H1 (cell line): ENCODE measurements at regions not wholly inside any gene's neighbourhood (a gene's known extent, or its start where the extent isn't known, plus 50 kb on each side); places are given as distances from the start of the nearest gene placed in this dataset.

Experiments
- CTCF ChIA-PET: fragments of 300-600 bp; sonication (Branson Sonifier 250); formaldehyde crosslinking; loops from one replicate; lab custom pipeline; 2021; ENCODE audit not compliant: partially characterized antibody; lab: Charles Lee
- POLR2A ChIA-PET: fragments of 300-600 bp; sonication (Branson Sonifier 250); formaldehyde crosslinking; loops from one replicate; lab custom pipeline; 2021; ENCODE audit warnings: inconsistent platforms; ENCODE audit not compliant: partially characterized antibody; lab: Charles Lee
- DNase-seq, 2 experiments: peaks; one replicate each; pipeline versions ENCODE4 v3.0.0 to v3.0.0-alpha.2; 2010 to 2022; ENCODE audit warnings: low spot score in 2 of 2, low read depth in 1 of 2, mixed read lengths in 1 of 2
- FAIRE-seq: peaks from 2 replicates; lab custom pipeline; 2011; peaks lifted over from hg19 to GRCh38; lab: Jason Lieb, UNC
- H2AFZ ChIP-seq: 2 replicates; pipeline ENCODE4 v1.8.1; 2012; ENCODE audit warnings: low read length, inconsistent platforms
- H2AK5ac ChIP-seq: 2 replicates; pipeline ENCODE4 v1.6.1; 2013; ENCODE audit warnings: low read depth, low read length
- H2BK120ac ChIP-seq: replicated peaks from 2 replicates; pipeline ENCODE3; 2013; ENCODE audit warnings: low read depth, low read length, inconsistent platforms
- H2BK12ac ChIP-seq: 2 replicates; pipeline ENCODE4 v1.6.1; 2013; ENCODE audit warnings: low read depth, low read length
- H2BK15ac ChIP-seq: 2 replicates; pipeline ENCODE4 v1.6.1; 2013; ENCODE audit warnings: low read length
- H2BK20ac ChIP-seq: 2 replicates; pipeline ENCODE4 v1.6.1; 2013; ENCODE audit warnings: low read length
- H2BK5ac ChIP-seq: 2 replicates; pipeline ENCODE4 v1.6.1; 2013; ENCODE audit warnings: low read depth, low read length
- H3K14ac ChIP-seq: 2 replicates; pipeline ENCODE4 v1.6.1; 2013; ENCODE audit warnings: inconsistent platforms; ENCODE audit not compliant: insufficient read length
- H3K18ac ChIP-seq: 2 replicates; pipeline ENCODE4 v1.6.1; 2013; ENCODE audit warnings: low read length; ENCODE audit errors: extremely low read depth
- H3K23ac ChIP-seq: 2 replicates; pipeline ENCODE4 v1.6.1; 2013; ENCODE audit warnings: inconsistent platforms; ENCODE audit not compliant: insufficient read length
- H3K23me2 ChIP-seq: 2 replicates; pipeline ENCODE4 v1.6.1; 2013; ENCODE audit warnings: low read depth, low read length
- H3K27ac ChIP-seq: 2 replicates; pipeline ENCODE4 v1.6.1; 2011; ENCODE audit warnings: low read depth, low read length, inconsistent platforms
- H3K27me3 ChIP-seq, 4 experiments: replicated peaks in 1 of 4; 1 replicate in 1 of 4; 2 replicates in 3 of 4; pipeline versions ENCODE4 v1.6.1 to v1.8.1; 2011 to 2013; ENCODE audit warnings: low read length in 3 of 4, mild to moderate bottlenecking in 3 of 4, inconsistent platforms in 2 of 4, mixed read lengths in 2 of 4, moderate library complexity in 1 of 4; ENCODE audit not compliant: control insufficient read depth in 3 of 4, insufficient read depth in 3 of 4; ENCODE audit errors: extremely low read depth in 1 of 4
- H3K36me3 ChIP-seq, 4 experiments: 2 replicates each; pipeline versions ENCODE4 v1.6.1 to v1.8.1; 2011 to 2013; ENCODE audit warnings: mild to moderate bottlenecking in 4 of 4, low read length in 3 of 4, moderate library complexity in 2 of 4, control low read depth in 1 of 4, inconsistent platforms in 1 of 4; ENCODE audit not compliant: insufficient read depth in 4 of 4, control insufficient read depth in 2 of 4
- H3K4ac ChIP-seq: replicated peaks from 2 replicates; pipeline ENCODE3; 2013; ENCODE audit warnings: low read length, low read depth, mixed read lengths, inconsistent platforms; ENCODE audit not compliant: insufficient read length
- H3K4me1 ChIP-seq, 4 experiments: replicated peaks in 1 of 4; 1 replicate in 1 of 4; 2 replicates in 3 of 4; pipeline versions ENCODE4 v1.6.1 to v1.8.1; 2011 to 2013; ENCODE audit warnings: low read length in 3 of 4, inconsistent platforms in 2 of 4, mixed read lengths in 1 of 4; ENCODE audit not compliant: insufficient read depth in 4 of 4, control insufficient read depth in 3 of 4
- H3K4me2 ChIP-seq, 2 experiments: 2 replicates each; pipeline versions ENCODE4 v1.6.1 to v1.8.1; 2011 to 2013; ENCODE audit warnings: low read depth in 2 of 2, low read length in 2 of 2, control low read depth in 1 of 2, inconsistent platforms in 1 of 2, mild to moderate bottlenecking in 1 of 2; ENCODE audit not compliant: insufficient read depth in 1 of 2
- H3K4me3 ChIP-seq, 4 experiments: fragments of 200-600, 300-600 bp in 1 of 4; sonication (generic), shearing (Covaris generic), sonication (Bioruptor Twin) in 1 of 4; 2 replicates each; pipeline versions ENCODE4 v1.5.1 to v1.8.1; 2011 to 2016; ENCODE audit warnings: low read length in 4 of 4, low read depth in 3 of 4, control low read depth in 2 of 4, inconsistent platforms in 2 of 4, mild to moderate bottlenecking in 2 of 4, mixed read lengths in 1 of 4, moderate library complexity in 1 of 4; ENCODE audit not compliant: insufficient read depth in 2 of 4; ENCODE audit errors: extremely low read depth in 1 of 4
- H3K56ac ChIP-seq: replicated peaks from 2 replicates; pipeline ENCODE3; 2013; ENCODE audit warnings: low read depth, mild to moderate bottlenecking, mixed read lengths, low read length, inconsistent platforms; ENCODE audit not compliant: insufficient read length
- H3K79me1 ChIP-seq: 2 replicates; pipeline ENCODE4 v1.6.1; 2013; ENCODE audit warnings: low read depth, low read length, control low read depth
- H3K79me2 ChIP-seq, 2 experiments: 2 replicates each; pipeline versions ENCODE4 v1.6.1 to v1.8.1; 2012 to 2013; ENCODE audit warnings: low read length in 2 of 2, mild to moderate bottlenecking in 2 of 2, inconsistent platforms in 1 of 2; ENCODE audit not compliant: insufficient read depth in 2 of 2, control insufficient read depth in 1 of 2
- H3K9ac ChIP-seq, 4 experiments: replicated peaks in 1 of 4; 1 replicate in 1 of 4; 2 replicates in 3 of 4; pipeline versions ENCODE4 v1.6.1 to v1.8.1; 2011 to 2013; ENCODE audit warnings: low read depth in 3 of 4, low read length in 3 of 4, control low read depth in 2 of 4, mild to moderate bottlenecking in 2 of 4, moderate library complexity in 2 of 4, inconsistent platforms in 1 of 4; ENCODE audit errors: extremely low read depth in 1 of 4
- H3K9me3 ChIP-seq, 2 experiments: 2 replicates each; pipeline versions ENCODE4 v1.6.1 to v1.8.1; 2012 to 2013; ENCODE audit warnings: mild to moderate bottlenecking in 2 of 2, moderate library complexity in 2 of 2, control low read depth in 1 of 2, inconsistent platforms in 1 of 2, low read depth in 1 of 2, low read length in 1 of 2, mixed read lengths in 1 of 2; ENCODE audit not compliant: insufficient read depth in 2 of 2
- H4K20me1 ChIP-seq, 2 experiments: replicated peaks in 1 of 2; 2 replicates each; pipeline versions ENCODE3 to v1.8.1; 2011 to 2013; ENCODE audit warnings: inconsistent platforms in 2 of 2, low read length in 2 of 2, mild to moderate bottlenecking in 1 of 2; ENCODE audit not compliant: insufficient read depth in 2 of 2, control insufficient read depth in 1 of 2
- H4K5ac ChIP-seq: 2 replicates; pipeline ENCODE4 v1.6.1; 2013; ENCODE audit warnings: low read length, low read depth, mixed read lengths, inconsistent platforms; ENCODE audit not compliant: insufficient read length
- H4K8ac ChIP-seq: 2 replicates; pipeline ENCODE4 v1.8.0; 2013; ENCODE audit warnings: mild to moderate bottlenecking, moderate library complexity, low read length, inconsistent platforms; ENCODE audit not compliant: insufficient read depth; ENCODE audit errors: extremely low read depth
- H4K91ac ChIP-seq: replicated peaks from 2 replicates; pipeline ENCODE3; 2013; ENCODE audit warnings: low read length, mixed read lengths, inconsistent platforms; ENCODE audit not compliant: insufficient read length
- HDAC2 ChIP-seq, 2 experiments: fragments of 300-600 bp in 1 of 2; sonication (generic) in 1 of 2; IDR thresholded peaks; 2 replicates each; pipeline ENCODE4 v1.6.1; 2011 to 2012; ENCODE audit warnings: low read depth in 2 of 2, low read length in 2 of 2, mild to moderate bottlenecking in 2 of 2, moderate library complexity in 2 of 2, borderline replicate concordance in 1 of 2, inconsistent platforms in 1 of 2
- WGBS, 2 experiments: shearing (Covaris generic) in 1 of 2; methylation state at CpG; one replicate each; pipeline versions ENCODE4 v1.1.6 to v1.1.7; 2013 to 2015; ENCODE audit warnings: low lambda C conversion rate in 2 of 2, mixed read lengths in 2 of 2, inconsistent platforms in 1 of 2, low coverage in 1 of 2, missing lambda C conversion rate in 1 of 2; ENCODE audit not compliant: insufficient replicate concordance in 2 of 2, insufficient coverage in 1 of 2, insufficient read length in 1 of 2; ENCODE audit errors: extremely low coverage in 1 of 2, missing lambda C conversion rate in 1 of 2; 5-methylcytosine and 5-hydroxymethylcytosine counted together

DNA sequence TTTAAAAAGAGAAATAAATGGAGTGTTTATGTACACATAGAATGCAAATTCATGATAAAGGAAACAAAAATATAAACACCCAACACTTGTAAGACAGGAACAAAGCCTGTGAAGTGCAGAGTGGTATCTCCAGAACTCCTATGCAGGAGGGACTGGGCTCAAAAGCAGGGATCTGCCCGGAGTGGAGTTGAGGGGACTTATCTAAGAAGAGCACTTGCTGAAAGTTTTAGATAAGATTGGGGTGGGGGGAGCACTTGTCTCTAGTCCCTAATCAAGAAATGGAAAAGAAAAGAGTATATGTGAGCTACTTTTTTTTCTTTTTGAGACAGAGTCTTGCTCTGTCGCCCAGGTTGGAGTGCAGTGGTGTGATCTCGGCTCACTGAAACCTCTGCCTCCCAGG lies 840.4 kb downstream of the MAT2B start:
- H2BK12ac ChIP-seq = no peak overlapping the region
- FAIRE-seq (no peak), DNase-seq (no peak)
- no peak overlapping the region for H3K9ac ChIP-seq
- H3K14ac ChIP-seq = no peak overlapping the region
- no peak overlapping the region for H2BK120ac ChIP-seq
- no peaks in the 10 kb centered on the region for H3K79me1 ChIP-seq
- CTCF ChIA-PET = interaction anchor here (0.8 to 1.1 kb wide), 2 partner anchors 12 to 164 kb away, joined by 3 to 5 read pairs; no protein-coding TSS in a partner anchor
- no peak overlapping the region for H3K4me2 ChIP-seq
- no peaks in the 10 kb centered on the region for H3K36me3 ChIP-seq
- no peak overlapping the region for H2BK5ac ChIP-seq
- no peak overlapping the region for H3K56ac ChIP-seq
- no peak overlapping the region for H4K5ac ChIP-seq
- H2BK15ac ChIP-seq = no peak overlapping the region
- H3K23ac ChIP-seq = no peak overlapping the region
- no peak overlapping the region for H3K4me3 ChIP-seq
- no peak overlapping the region for H4K91ac ChIP-seq
- no peaks in the 10 kb centered on the region for H4K20me1 ChIP-seq
- H3K4ac ChIP-seq = no peak overlapping the region
- no peak for TF ChIP-seq HDAC2 (IDR thresholded peaks at IDR 0.05; ENCODE audit: borderline replicate concordance in 1 of 2, low read depth in 2 of 2, low read length in 2 of 2)
- H3K4me1 ChIP-seq = no peaks in the 10 kb centered on the region
- H4K8ac ChIP-seq = no peak overlapping the region
- no peak overlapping the region for H2AFZ ChIP-seq
- no peak overlapping the region for H3K18ac ChIP-seq
- H2BK20ac ChIP-seq = no peak overlapping the region
- POLR2A ChIA-PET = no interaction called here
- no peaks in the 10 kb centered on the region for H3K9me3 ChIP-seq
- H2AK5ac ChIP-seq = no peak overlapping the region
- no peaks in the 10 kb centered on the region for H3K23me2 ChIP-seq
- WGBS, 2 experiments = 96% methylated on average over 3 of the region's 3 CpGs; no CpG with 5 or more reads in 1 of the 2 experiments
- H3K27me3 ChIP-seq = no peaks in the 10 kb centered on the region
- no peaks in the 10 kb centered on the region for H3K79me2 ChIP-seq
- H3K27ac ChIP-seq = no peak overlapping the region
